Occipital lobe (tissue), 1 donor: ENCODE measurements at regions not wholly inside any gene's neighbourhood (a gene's known extent, or its start where the extent isn't known, plus 50 kb on each side); places are given as distances from the start of the nearest gene placed in this dataset.
A peak's percentile ranks its signal among the peaks of the same experiment; 100 is the strongest.
"Not testable (repeated sequence)": the region's sequence is repeated elsewhere in the genome, so short reads cannot be mapped to it uniquely, and the experiment has no call there.

Source experiments
- DNase-seq: peaks from one replicate; lab custom pipeline; 2025; lab: John Stamatoyannopoulos, UW

GRCh38 chrX:131826572-131826971 lies 196.5 kb upstream of the STK26 start:
- no peak for DNase-seq

GRCh38 chrX:131827935-131828334 lies 195.2 kb upstream of the STK26 start:
- no peak for DNase-seq

- no peak for DNase-seq
These were observed 194.6 kb upstream of the STK26 start for GRCh38 chrX:131828482-131828881.

- peak; percentile 26 for DNase-seq
These were observed 192.5 kb upstream of the STK26 start for GRCh38 chrX:131830400-131831184.

GRCh38 chrX:131831185-131831520 lies 191.9 kb upstream of the STK26 start:
- DNase-seq = no peak

- DNase-seq = no peak
These were observed 186.9 kb upstream of the STK26 start for GRCh38 chrX:131836161-131836560.

GRCh38 chrX:131837325-131837724 lies 185.8 kb upstream of the STK26 start:
- no peak for DNase-seq

GRCh38 chrX:131840799-131841495 lies 182.2 kb upstream of the STK26 start:
- DNase-seq = no peak

- DNase-seq = no peak
These were observed 181.3 kb upstream of the STK26 start for GRCh38 chrX:131841496-131842437.

- no peak for DNase-seq
These were observed 179.1 kb upstream of the STK26 start for GRCh38 chrX:131843987-131844386.

- DNase-seq = no peak
These were observed 177.9 kb upstream of the STK26 start for GRCh38 chrX:131845201-131845600.

GRCh38 chrX:131845771-131846170 lies 177.3 kb upstream of the STK26 start:
- DNase-seq = no peak

GRCh38 chrX:131850964-131851363 lies 172.1 kb upstream of the STK26 start:
- not testable (repeated sequence) for DNase-seq

- DNase-seq = no peak
These were observed 169.7 kb upstream of the STK26 start for GRCh38 chrX:131853440-131853839.

GRCh38 chrX:131854581-131854980 lies 168.5 kb upstream of the STK26 start:
- DNase-seq = no peak

- DNase-seq = no peak
These were observed 161.9 kb upstream of the STK26 start for GRCh38 chrX:131861088-131861787.

GRCh38 chrX:131862321-131862720 lies 160.8 kb upstream of the STK26 start:
- no peak for DNase-seq

GRCh38 chrX:131869182-131869581 lies 153.9 kb upstream of the STK26 start:
- DNase-seq = no peak

GRCh38 chrX:131874300-131874699 lies 148.8 kb upstream of the STK26 start:
- DNase-seq = no peak

GRCh38 chrX:131875827-131876226 lies 147.3 kb upstream of the STK26 start:
- DNase-seq = not testable (repeated sequence)

- no peak for DNase-seq
These were observed 141.9 kb upstream of the STK26 start for GRCh38 chrX:131881194-131881593.
